ENCODE measurements at regions not wholly inside any gene's neighbourhood (a gene's known extent, or its start where the extent isn't known, plus 50 kb on each side); places are given as distances from the start of the nearest gene placed in this dataset.

DNA sequence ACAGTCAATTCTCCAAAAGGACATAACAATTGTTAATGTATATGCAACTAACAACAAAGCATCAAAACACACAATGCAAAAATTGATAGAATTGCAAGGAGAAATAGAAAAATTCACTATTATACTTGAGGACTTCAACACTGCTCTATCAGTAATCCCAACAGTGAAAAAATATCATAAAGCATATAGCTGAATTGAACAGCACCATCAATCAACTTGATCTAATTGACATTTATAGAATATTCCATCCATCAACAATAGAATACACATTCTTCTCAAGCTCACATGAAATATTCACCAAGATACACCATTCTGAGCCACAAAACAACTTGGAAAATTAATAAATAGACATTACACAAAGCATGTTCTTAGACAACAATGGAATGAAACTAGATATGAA is 60.1 kb upstream of the ASXL3 start:
- Mint-ChIP-seq H3K27me3 (no peaks in the 10 kb centered on the region), H3K4me3 (no peak overlapping the region), H3K4me1 (no peaks in the 10 kb centered on the region), H3K36me3 (no peaks in the 10 kb centered on the region), H3K9me3 (peaks cover 4 to 25% (median 18%) of the 10 kb centered on the region in 8 donors), H3K27ac (no peak overlapping the region)
- DNase-seq = no peak
- Histone ChIP-seq H3K36me3 (ENCODE audit: insufficient read depth, low read length) (no peaks in the 10 kb centered on the region), H3K9me3 (ENCODE audit: control insufficient read depth in 1 of 2, low read length in 2 of 2) (no peaks in the 10 kb centered on the region), H3K27me3 (ENCODE audit: insufficient read depth, low read length) (no peaks in the 10 kb centered on the region), H3K4me1 (ENCODE audit: insufficient read depth, low read length) (no peaks in the 10 kb centered on the region), H3K4me3 (ENCODE audit: low read length in 2 of 2) (no peak overlapping the region), H3K27ac (ENCODE audit: low read depth, low read length) (no peak overlapping the region)
- CTCF ChIA-PET (ENCODE audit: partially characterized antibody) = no interaction called here
- intact Hi-C loops (cut with micrococcal nuclease) = no loop called here
- POLR2A ChIA-PET (ENCODE audit: partially characterized antibody) = no interaction called here

GRCh38 chr18:33513027-33513426 is 65.0 kb upstream of the ASXL3 start:
- H3K9me3 ChIP-seq (ENCODE audit: control insufficient read depth in 1 of 2, low read length in 2 of 2) = no peaks in the 10 kb centered on the region
- Mint-ChIP-seq H3K4me3 (peak overlapping the region in 1 of 8 donors; percentile 52), H3K4me1 (no peaks in the 10 kb centered on the region), H3K36me3 (no peaks in the 10 kb centered on the region), H3K27ac (no peak overlapping the region), H3K27me3 (no peaks in the 10 kb centered on the region), H3K9me3 (peaks cover 2 to 39% (median 26%) of the 10 kb centered on the region in 8 donors)
- no peaks in the 10 kb centered on the region for H3K36me3 ChIP-seq (ENCODE audit: insufficient read depth, low read length)
- no peaks in the 10 kb centered on the region for H3K27me3 ChIP-seq (ENCODE audit: insufficient read depth, low read length)
- H3K27ac ChIP-seq (ENCODE audit: low read depth, low read length) = no peak overlapping the region
- H3K4me3 ChIP-seq (ENCODE audit: low read length in 2 of 2) = no peak overlapping the region
- intact Hi-C loops (cut with micrococcal nuclease) = no loop called here
- H3K4me1 ChIP-seq (ENCODE audit: insufficient read depth, low read length) = no peaks in the 10 kb centered on the region
- ChIA-PET CTCF (ENCODE audit: partially characterized antibody) (no interaction called here), POLR2A (ENCODE audit: partially characterized antibody) (no interaction called here)
- DNase-seq = no peak

GRCh38 chr18:33507019-33507418 is 66.5 kb upstream of the CCDC178 start:
- Mint-ChIP-seq H3K9me3 (peaks cover 3 to 19% (median 9%) of the 10 kb centered on the region in 8 donors), H3K36me3 (no peaks in the 10 kb centered on the region), H3K27ac (no peak overlapping the region), H3K4me1 (no peaks in the 10 kb centered on the region), H3K4me3 (no peak overlapping the region), H3K27me3 (no peaks in the 10 kb centered on the region)
- Histone ChIP-seq H3K4me3 (ENCODE audit: low read length in 2 of 2) (no peak overlapping the region), H3K27ac (ENCODE audit: low read depth, low read length) (no peak overlapping the region), H3K9me3 (ENCODE audit: control insufficient read depth in 1 of 2, low read length in 2 of 2) (no peaks in the 10 kb centered on the region), H3K36me3 (ENCODE audit: insufficient read depth, low read length) (no peaks in the 10 kb centered on the region), H3K4me1 (ENCODE audit: insufficient read depth, low read length) (no peaks in the 10 kb centered on the region), H3K27me3 (ENCODE audit: insufficient read depth, low read length) (no peaks in the 10 kb centered on the region)
- POLR2A ChIA-PET (ENCODE audit: partially characterized antibody) = no interaction called here
- DNase-seq = no peak
- intact Hi-C loops (cut with micrococcal nuclease) = no loop called here
- CTCF ChIA-PET (ENCODE audit: partially characterized antibody) = no interaction called here

GRCh38 chr18:33505798-33506197 is 65.3 kb upstream of the CCDC178 start:
- H3K27ac Mint-ChIP-seq = no peak overlapping the region
- Histone ChIP-seq H3K4me3 (ENCODE audit: low read length in 2 of 2) (no peak overlapping the region), H3K27me3 (ENCODE audit: insufficient read depth, low read length) (no peaks in the 10 kb centered on the region), H3K27ac (ENCODE audit: low read depth, low read length) (no peak overlapping the region), H3K36me3 (ENCODE audit: insufficient read depth, low read length) (no peaks in the 10 kb centered on the region), H3K4me1 (ENCODE audit: insufficient read depth, low read length) (no peaks in the 10 kb centered on the region), H3K9me3 (ENCODE audit: control insufficient read depth in 1 of 2, low read length in 2 of 2) (no peaks in the 10 kb centered on the region)
- H3K36me3 Mint-ChIP-seq = no peaks in the 10 kb centered on the region
- H3K4me1 Mint-ChIP-seq = no peaks in the 10 kb centered on the region
- peaks cover 3 to 9% (median 8%) of the 10 kb centered on the region in 8 donors for H3K9me3 Mint-ChIP-seq
- H3K4me3 Mint-ChIP-seq = no peak overlapping the region
- DNase-seq = no peak
- ChIA-PET POLR2A (ENCODE audit: partially characterized antibody) (no interaction called here), CTCF (ENCODE audit: partially characterized antibody) (no interaction called here)
- no peaks in the 10 kb centered on the region for H3K27me3 Mint-ChIP-seq
- intact Hi-C loops (cut with micrococcal nuclease) = no loop called here

DNA sequence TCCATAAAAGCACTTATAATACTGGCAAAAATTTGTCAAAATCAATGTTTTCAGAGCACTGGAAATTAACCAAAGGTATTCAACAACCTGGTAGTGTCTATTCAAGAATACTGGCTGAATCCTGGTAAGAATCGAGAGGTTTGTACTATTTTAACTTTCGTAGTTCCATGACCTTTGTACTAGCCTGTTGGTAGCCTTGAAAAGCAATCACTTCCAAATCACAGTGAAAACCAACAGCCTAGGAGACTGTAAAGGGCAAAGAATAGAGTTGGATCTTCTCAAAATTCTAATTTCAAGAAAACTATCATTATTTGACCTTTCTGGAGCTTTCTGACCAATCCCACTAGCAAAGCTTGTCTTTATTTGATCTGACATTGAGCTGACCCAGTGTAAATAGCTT is 64.8 kb upstream of the CCDC178 start:
- DNase-seq = no peak
- H3K27ac Mint-ChIP-seq = no peak overlapping the region
- no peak overlapping the region for H3K4me3 Mint-ChIP-seq
- no peaks in the 10 kb centered on the region for H3K36me3 ChIP-seq (ENCODE audit: insufficient read depth, low read length)
- ChIA-PET POLR2A (ENCODE audit: partially characterized antibody) (no interaction called here), CTCF (ENCODE audit: partially characterized antibody) (no interaction called here)
- H3K36me3 Mint-ChIP-seq = no peaks in the 10 kb centered on the region
- no peaks in the 10 kb centered on the region for H3K27me3 Mint-ChIP-seq
- no peaks in the 10 kb centered on the region for H3K4me1 Mint-ChIP-seq
- no peak overlapping the region for H3K27ac ChIP-seq (ENCODE audit: low read depth, low read length)
- no peaks in the 10 kb centered on the region for H3K9me3 ChIP-seq (ENCODE audit: control insufficient read depth in 1 of 2, low read length in 2 of 2)
- H3K9me3 Mint-ChIP-seq = peaks cover 3 to 9% (median 7%) of the 10 kb centered on the region in 8 donors
- intact Hi-C loops (cut with micrococcal nuclease) = no loop called here
- H3K27me3 ChIP-seq (ENCODE audit: insufficient read depth, low read length) = no peaks in the 10 kb centered on the region
- H3K4me3 ChIP-seq (ENCODE audit: low read length in 2 of 2) = no peak overlapping the region
- H3K4me1 ChIP-seq (ENCODE audit: insufficient read depth, low read length) = no peaks in the 10 kb centered on the region

GRCh38 chr18:33495278-33495677 is 54.8 kb upstream of the CCDC178 start:
- ChIA-PET POLR2A (ENCODE audit: partially characterized antibody) (no interaction called here), CTCF (ENCODE audit: partially characterized antibody) (no interaction called here)
- Mint-ChIP-seq H3K36me3 (no peaks in the 10 kb centered on the region), H3K27me3 (no peaks in the 10 kb centered on the region), H3K4me1 (no peaks in the 10 kb centered on the region), H3K4me3 (no peak overlapping the region), H3K9me3 (peaks cover 2 to 19% (median 6%) of the 10 kb centered on the region in 8 donors), H3K27ac (no peak overlapping the region)
- H3K27ac ChIP-seq (ENCODE audit: low read depth, low read length) = no peak overlapping the region
- H3K27me3 ChIP-seq (ENCODE audit: insufficient read depth, low read length) = no peaks in the 10 kb centered on the region
- H3K4me3 ChIP-seq (ENCODE audit: low read length in 2 of 2) = no peak overlapping the region
- no peaks in the 10 kb centered on the region for H3K4me1 ChIP-seq (ENCODE audit: insufficient read depth, low read length)
- H3K36me3 ChIP-seq (ENCODE audit: insufficient read depth, low read length) = no peaks in the 10 kb centered on the region
- no peaks in the 10 kb centered on the region for H3K9me3 ChIP-seq (ENCODE audit: control insufficient read depth in 1 of 2, low read length in 2 of 2)
- intact Hi-C loops (cut with micrococcal nuclease) = no loop called here
- DNase-seq = no peak

Measured in CD4-positive, alpha-beta memory T cell (primary cell).